ENCODE measurements at regions not wholly inside any gene's neighbourhood (a gene's known extent, or its start where the extent isn't known, plus 50 kb on each side); places are given as distances from the start of the nearest gene placed in this dataset.

DNA sequence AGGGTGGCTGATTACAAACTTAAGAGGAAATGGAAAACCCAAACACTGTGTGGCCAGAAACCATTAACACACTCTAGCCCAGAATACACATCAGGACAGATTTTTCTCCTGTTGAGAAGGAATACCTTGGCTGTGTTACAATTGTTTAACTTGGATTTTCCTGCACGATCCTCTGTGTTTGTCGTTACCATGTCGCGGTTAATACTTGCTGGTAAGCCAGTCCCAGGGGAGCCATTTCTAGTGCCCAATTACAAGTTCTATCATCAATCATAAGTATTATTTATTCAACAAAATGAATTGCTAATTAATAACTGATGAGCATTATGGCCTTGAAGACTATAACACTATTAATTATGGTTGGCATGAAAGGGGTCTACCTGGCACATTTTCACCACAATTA, 146.8 kb downstream of the LNPK start:
- no peak for TF ChIP-seq POLR2A (IDR thresholded peaks at IDR 0.05)
- TF ChIP-seq, protein P1, sequence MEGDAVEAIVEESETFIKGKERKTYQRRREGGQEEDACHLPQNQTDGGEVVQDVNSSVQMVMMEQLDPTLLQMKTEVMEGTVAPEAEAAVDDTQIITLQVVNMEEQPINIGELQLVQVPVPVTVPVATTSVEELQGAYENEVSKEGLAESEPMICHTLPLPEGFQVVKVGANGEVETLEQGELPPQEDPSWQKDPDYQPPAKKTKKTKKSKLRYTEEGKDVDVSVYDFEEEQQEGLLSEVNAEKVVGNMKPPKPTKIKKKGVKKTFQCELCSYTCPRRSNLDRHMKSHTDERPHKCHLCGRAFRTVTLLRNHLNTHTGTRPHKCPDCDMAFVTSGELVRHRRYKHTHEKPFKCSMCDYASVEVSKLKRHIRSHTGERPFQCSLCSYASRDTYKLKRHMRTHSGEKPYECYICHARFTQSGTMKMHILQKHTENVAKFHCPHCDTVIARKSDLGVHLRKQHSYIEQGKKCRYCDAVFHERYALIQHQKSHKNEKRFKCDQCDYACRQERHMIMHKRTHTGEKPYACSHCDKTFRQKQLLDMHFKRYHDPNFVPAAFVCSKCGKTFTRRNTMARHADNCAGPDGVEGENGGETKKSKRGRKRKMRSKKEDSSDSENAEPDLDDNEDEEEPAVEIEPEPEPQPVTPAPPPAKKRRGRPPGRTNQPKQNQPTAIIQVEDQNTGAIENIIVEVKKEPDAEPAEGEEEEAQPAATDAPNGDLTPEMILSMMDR (IDR thresholded peaks at IDR 0.05): no peak
